GM18867 (cell line): ENCODE measurements at regions not wholly inside any gene's neighbourhood (a gene's known extent, or its start where the extent isn't known, plus 50 kb on each side); places are given as distances from the start of the nearest gene placed in this dataset.

Experiments
- ATAC-seq: cut with Tn5 transposase; IDR thresholded peaks from one replicate; pipeline ENCODE4 v1.9.1; 2021; ENCODE audit warnings: mild to moderate bottlenecking, moderate library complexity; ENCODE audit not compliant: unreplicated experiment

DNA sequence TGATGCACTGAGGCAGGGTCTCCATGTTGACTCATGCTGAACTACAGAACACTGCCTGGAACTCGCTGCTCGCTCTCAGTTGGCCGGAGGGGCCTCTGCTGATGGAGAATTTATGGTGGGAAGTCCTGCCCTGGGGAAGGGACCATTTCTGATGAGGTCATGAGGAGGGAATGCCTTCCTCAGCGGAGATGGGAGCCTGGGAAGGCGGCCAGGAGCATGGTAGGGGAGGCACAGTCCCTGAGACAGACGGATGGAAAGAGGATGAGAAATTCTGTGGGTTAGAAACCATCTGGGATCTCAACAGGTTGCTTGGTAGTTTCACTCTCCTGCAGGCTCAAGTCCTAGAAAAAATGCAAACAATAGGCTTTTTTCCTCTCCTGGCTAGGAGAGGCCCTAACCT is 56.8 kb upstream of the TPM1 start:
- no peak for ATAC-seq

- ATAC-seq: no peak
These were observed 55.6 kb upstream of the TPM1 start for GRCh38 chr15:62986948-62987347.

DNA sequence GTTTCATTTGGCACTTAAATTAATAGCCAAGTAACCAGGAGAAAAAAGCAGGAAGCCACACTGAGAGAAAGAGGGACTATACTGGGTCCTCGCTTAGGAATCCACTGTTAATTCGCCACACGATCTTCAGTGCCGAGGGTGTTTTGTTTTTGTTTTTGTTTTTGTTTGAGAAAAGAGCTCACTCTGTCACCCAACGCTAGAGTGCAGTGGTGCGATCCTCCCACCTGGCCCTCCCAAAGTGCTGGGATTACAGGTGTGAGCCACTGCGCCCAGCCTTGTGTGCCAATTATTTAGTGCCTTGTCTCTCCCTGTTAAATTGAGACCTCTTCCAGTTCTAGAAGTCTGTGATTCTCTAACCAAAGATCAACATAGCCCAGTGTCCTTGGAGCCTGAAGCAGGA is 53.8 kb upstream of the TPM1 start:
- ATAC-seq: no peak

- no peak for ATAC-seq
These were observed 53.0 kb upstream of the TPM1 start for GRCh38 chr15:62989366-62990055.

GRCh38 chr15:62991698-62992097 is 50.8 kb upstream of the TPM1 start:
- no peak for ATAC-seq

DNA sequence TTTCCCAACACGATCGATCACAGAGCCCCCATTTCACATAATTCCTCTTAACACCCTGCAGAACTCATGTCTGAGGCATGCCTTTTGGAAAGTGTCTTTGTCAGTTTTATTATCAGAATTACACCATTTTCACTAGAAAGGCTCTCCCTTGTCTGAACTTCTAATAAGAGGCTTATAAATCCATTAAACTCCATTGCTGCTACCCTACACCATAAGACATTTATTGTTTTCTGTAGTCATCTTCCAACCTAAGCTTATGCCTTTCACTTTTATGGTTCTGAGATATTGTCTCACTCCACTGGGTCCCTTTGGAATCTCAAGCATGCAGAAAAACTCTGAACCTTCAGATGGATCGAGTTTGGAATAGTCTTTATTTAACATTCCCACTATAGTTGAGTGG is 50.2 kb upstream of the TPM1 start:
- no peak for ATAC-seq
